Natural killer cell (primary cell): ENCODE measurements at regions not wholly inside any gene's neighbourhood (a gene's known extent, or its start where the extent isn't known, plus 50 kb on each side); places are given as distances from the start of the nearest gene placed in this dataset.

Experiments
- ATAC-seq, 3 donors: fragments of 150-1000 bp in 2 of 3; fragments of 200-7000 bp in 1 of 3; cut with Tn5 transposase; 1 replicate in 1 of 3; 2 replicates in 2 of 3; pipeline ENCODE4 v1.10.0; 2021; ENCODE audit warnings: mild to moderate bottlenecking in 2 of 3, moderate library complexity in 2 of 3
- DNase-seq, 2 donors: peaks; one replicate each; pipeline versions ENCODE4 v3.0.0 to v3.0.0-alpha.2; 2013 to 2021; ENCODE audit warnings: mixed read lengths in 1 of 2
- H3K27ac ChIP-seq: one replicate; pipeline ENCODE4 v1.5.1; 2013; ENCODE audit warnings: mild to moderate bottlenecking, low read length
- H3K27me3 ChIP-seq: one replicate; pipeline ENCODE4 v1.6.1; 2013; ENCODE audit warnings: low read length; ENCODE audit not compliant: control insufficient read depth, insufficient read depth
- H3K36me3 ChIP-seq: one replicate; pipeline ENCODE4 v1.6.1; 2013; ENCODE audit warnings: low read length; ENCODE audit not compliant: control insufficient read depth, insufficient read depth
- H3K4me1 ChIP-seq: one replicate; pipeline ENCODE4 v1.6.1; 2013; ENCODE audit warnings: low read length; ENCODE audit not compliant: control insufficient read depth, insufficient read depth
- H3K4me3 ChIP-seq: one replicate; pipeline ENCODE4 v1.5.1; 2013; ENCODE audit warnings: low read length
- H3K9me3 ChIP-seq: one replicate; pipeline ENCODE4 v1.6.1; 2013; ENCODE audit warnings: low read length; ENCODE audit not compliant: control insufficient read depth, insufficient read depth
- H3K27ac Mint-ChIP-seq, 2 donors: one replicate each; pipeline ENCODE4 v1.8.0; 2022; ENCODE audit warnings: mild to moderate bottlenecking in 2 of 2, mixed read lengths in 2 of 2, moderate library complexity in 1 of 2
- H3K27me3 Mint-ChIP-seq, 2 donors: one replicate each; pipeline ENCODE4 v1.8.0; 2022; ENCODE audit warnings: low read depth in 2 of 2, mixed read lengths in 2 of 2
- H3K36me3 Mint-ChIP-seq: one replicate; pipeline ENCODE4 v1.8.0; 2022; ENCODE audit warnings: mixed read lengths
- H3K4me1 Mint-ChIP-seq, 2 donors: one replicate each; pipeline ENCODE4 v1.8.0; 2022; ENCODE audit warnings: mixed read lengths in 2 of 2
- H3K4me3 Mint-ChIP-seq: one replicate; pipeline ENCODE4 v1.8.0; 2022; ENCODE audit warnings: mild to moderate bottlenecking, moderate library complexity, mixed read lengths
- H3K9me3 Mint-ChIP-seq, 2 donors: one replicate each; pipeline ENCODE4 v1.8.0; 2022; ENCODE audit warnings: mixed read lengths in 2 of 2
- CTCF ChIP-seq: fragments of 200-600 bp; IDR thresholded peaks from one replicate; pipeline ENCODE4 v1.8.0; 2022; ENCODE audit warnings: antibody characterized with exemption
- WGBS: methylation state at CpG from one replicate; pipeline ENCODE4 v1.1.7; 2013; ENCODE audit warnings: missing lambda C conversion rate; ENCODE audit not compliant: insufficient coverage; 5-methylcytosine and 5-hydroxymethylcytosine counted together
- intact Hi-C: fragments of 100-400 bp; cut with micrococcal nuclease; formaldehyde crosslinking; loops from one replicate; pipeline ENCODE4 v1.14.2; 2022

GRCh38 chr13:103354171-103354570 is 288.0 kb upstream of the SLC10A2 start:
- 80% methylated on average over 2 of the region's 2 CpGs for WGBS
- intact Hi-C loops, result no loop called here
- DNase-seq (no peak), ATAC-seq (no peak)
- TF ChIP-seq CTCF, result no peak
- Histone ChIP-seq H3K27ac (no peak overlapping the region), H3K36me3 (no peaks in the 10 kb centered on the region), H3K27me3 (no peaks in the 10 kb centered on the region), H3K4me3 (no peak overlapping the region), H3K9me3 (no peaks in the 10 kb centered on the region), H3K4me1 (no peaks in the 10 kb centered on the region)
- Mint-ChIP-seq H3K4me3 (no peak overlapping the region), H3K4me1 (no peaks in the 10 kb centered on the region), H3K36me3 (no peaks in the 10 kb centered on the region), H3K27ac (no peak overlapping the region), H3K27me3 (no peaks in the 10 kb centered on the region), H3K9me3 (peaks cover 4 to 10% of the 10 kb centered on the region in 2 donors)

GRCh38 chr13:103351035-103351828 is 285.0 kb upstream of the SLC10A2 start:
- 63% methylated on average over 10 of the region's 10 CpGs for WGBS

GRCh38 chr13:103350147-103350546 is 283.9 kb upstream of the SLC10A2 start:
- H3K36me3 Mint-ChIP-seq, result peaks cover 7% of the 10 kb centered on the region
- no peaks in the 10 kb centered on the region for H3K36me3 ChIP-seq
- no peaks in the 10 kb centered on the region for H3K27me3 Mint-ChIP-seq
- no peak for TF ChIP-seq CTCF
- no peak for DNase-seq
- no peak overlapping the region for H3K27ac ChIP-seq
- peaks cover 8 to 18% of the 10 kb centered on the region in 2 donors for H3K9me3 Mint-ChIP-seq
- peaks cover 6% of the 10 kb centered on the region for H3K9me3 ChIP-seq
- WGBS, result 100% methylated on average over 1 of the region's 1 CpG
- no peak overlapping the region for H3K27ac Mint-ChIP-seq
- H3K4me3 ChIP-seq, result no peak overlapping the region
- intact Hi-C loops, result no loop called here
- no peaks in the 10 kb centered on the region for H3K27me3 ChIP-seq
- H3K4me3 Mint-ChIP-seq, result no peak overlapping the region
- ATAC-seq, result no peak
- H3K4me1 ChIP-seq, result no peaks in the 10 kb centered on the region
- H3K4me1 Mint-ChIP-seq, result no peaks in the 10 kb centered on the region

More at GRCh38 chr13:103351035-103351828, 285.0 kb upstream of the SLC10A2 start:
- no peaks in the 10 kb centered on the region for H3K4me1 ChIP-seq
- no peaks in the 10 kb centered on the region for H3K27me3 ChIP-seq
- H3K4me3 ChIP-seq, result no peak overlapping the region
- no peaks in the 10 kb centered on the region for H3K36me3 ChIP-seq
- no peak for TF ChIP-seq CTCF
- no peak overlapping the region for H3K27ac ChIP-seq
- no peak overlapping the region for H3K27ac Mint-ChIP-seq
- intact Hi-C loops, result no loop called here
- peaks cover 5% of the 10 kb centered on the region for H3K36me3 Mint-ChIP-seq
- no peaks in the 10 kb centered on the region for H3K4me1 Mint-ChIP-seq
- H3K9me3 ChIP-seq, result no peaks in the 10 kb centered on the region
- H3K27me3 Mint-ChIP-seq, result no peaks in the 10 kb centered on the region
- ATAC-seq (no peak), DNase-seq (no peak)
- H3K4me3 Mint-ChIP-seq, result no peak overlapping the region
- peaks cover 8 to 18% of the 10 kb centered on the region in 2 donors for H3K9me3 Mint-ChIP-seq
